SK-N-SH (cell line): ENCODE measurements at regions not wholly inside any gene's neighbourhood (a gene's known extent, or its start where the extent isn't known, plus 50 kb on each side); places are given as distances from the start of the nearest gene placed in this dataset.

Experiments
- CTCF ChIA-PET: fragments of 300-600, 350-600 bp; formaldehyde crosslinking; extraction: SDS; loops from one replicate; lab custom pipeline; 2021; lab: Yijun Ruan, JAX
- POLR2A ChIA-PET: fragments of 350-600 bp; sonication (Branson Sonifier 250); formaldehyde crosslinking; extraction: SDS; loops from one replicate; lab custom pipeline; 2020; ENCODE audit warnings: antibody characterized with exemption, inconsistent platforms; lab: Yijun Ruan, JAX
- DNase-seq: peaks from one replicate; pipeline ENCODE4 v3.0.0; 2012
- H2AFZ ChIP-seq: fragments of 200-600 bp; sonication (generic); 2 replicates; pipeline ENCODE4 v1.8.1; 2016; ENCODE audit warnings: antibody characterized with exemption, mild to moderate bottlenecking, low read depth
- H3F3A ChIP-seq: fragments of 200-600 bp; sonication (generic); replicated peaks from 2 replicates; pipeline ENCODE3; 2016; ENCODE audit warnings: antibody characterized with exemption, mild to moderate bottlenecking; ENCODE audit not compliant: insufficient read depth
- H3K27ac ChIP-seq, 2 experiments: fragments of 200-500 bp in 1 of 2; fragments of 200-600 bp in 1 of 2; sonication (Bioruptor generic) in 1 of 2; sonication (generic), shearing (Covaris generic) in 1 of 2; 2 replicates each; pipeline versions ENCODE4 v1.5.1 to v1.6.1; 2014 to 2016; ENCODE audit warnings: low read depth in 2 of 2, inconsistent platforms in 1 of 2, low read length in 1 of 2, mild to moderate bottlenecking in 1 of 2, mixed read lengths in 1 of 2
- H3K27me3 ChIP-seq: fragments of 200-600 bp; sonication (generic), shearing (Covaris generic); 2 replicates; pipeline ENCODE4 v1.6.1; 2016; ENCODE audit warnings: mixed run types; ENCODE audit not compliant: insufficient read depth
- H3K36me3 ChIP-seq, 2 experiments: fragments of 200-500 bp in 1 of 2; fragments of 200-600 bp in 1 of 2; sonication (Bioruptor generic) in 1 of 2; sonication (generic) in 1 of 2; replicated peaks in 1 of 2; 2 replicates each; pipeline versions ENCODE3 to v1.5.1; 2014 to 2016; ENCODE audit warnings: low read length in 1 of 2, mild to moderate bottlenecking in 1 of 2; ENCODE audit not compliant: insufficient read depth in 2 of 2, control insufficient read depth in 1 of 2
- H3K4me1 ChIP-seq, 2 experiments: fragments of 200-500 bp in 1 of 2; fragments of 200-600 bp in 1 of 2; sonication (Bioruptor generic) in 1 of 2; sonication (generic), shearing (Covaris generic) in 1 of 2; 2 replicates each; pipeline versions ENCODE4 v1.5.1 to v1.6.1; 2014 to 2016; ENCODE audit warnings: low read depth in 1 of 2, low read length in 1 of 2, mixed run types in 1 of 2; ENCODE audit not compliant: insufficient read depth in 2 of 2, control insufficient read depth in 1 of 2
- H3K4me2 ChIP-seq: fragments of 200-600 bp; sonication (generic), shearing (Covaris generic); 2 replicates; pipeline ENCODE4 v1.6.1; 2017; ENCODE audit warnings: mixed run types
- H3K4me3 ChIP-seq, 2 experiments: fragments of 200-500 bp in 1 of 2; fragments of 200-600 bp in 1 of 2; sonication (Bioruptor generic) in 1 of 2; sonication (generic), shearing (Covaris generic) in 1 of 2; 2 replicates each; pipeline versions ENCODE4 v1.5.1 to v1.8.1; 2014 to 2016; ENCODE audit warnings: low read depth in 2 of 2, inconsistent platforms in 1 of 2, low read length in 1 of 2, mild to moderate bottlenecking in 1 of 2, mixed read lengths in 1 of 2, moderate library complexity in 1 of 2
- H3K79me2 ChIP-seq: fragments of 200-600 bp; sonication (generic); 2 replicates; pipeline ENCODE4 v1.8.1; 2017; ENCODE audit warnings: mild to moderate bottlenecking; ENCODE audit not compliant: insufficient read depth
- H3K9ac ChIP-seq: fragments of 200-600 bp; sonication (generic); 2 replicates; pipeline ENCODE4 v1.6.1; 2017; ENCODE audit warnings: mixed run types
- H3K9me2 ChIP-seq: fragments of 200-600 bp; sonication (generic); 2 replicates; pipeline ENCODE4 v1.6.1; 2017; ENCODE audit warnings: mixed run types
- H3K9me3 ChIP-seq: fragments of 200-600 bp; sonication (generic); 2 replicates; pipeline ENCODE4 v1.6.1; 2017; ENCODE audit warnings: mixed run types, mild to moderate bottlenecking, moderate library complexity
- H4K20me1 ChIP-seq: fragments of 200-600 bp; sonication (generic); 2 replicates; pipeline ENCODE4 v1.6.1; 2017; ENCODE audit warnings: mild to moderate bottlenecking, mixed run types; ENCODE audit not compliant: insufficient read depth
- CHD2 ChIP-seq: fragments of 150-350 bp; IDR thresholded peaks from 2 replicates; pipeline ENCODE4 v1.6.1; 2018; ENCODE audit warnings: low read length; ENCODE audit not compliant: partially characterized antibody
- ELF1 ChIP-seq: IDR thresholded peaks from 2 replicates; pipeline ENCODE4 v1.4.0; 2012
- FOXM1 ChIP-seq: IDR thresholded peaks from 2 replicates; pipeline ENCODE4 v1.4.0; 2012; ENCODE audit warnings: low read depth, mild to moderate bottlenecking
- GABPA ChIP-seq: IDR thresholded peaks from 2 replicates; pipeline ENCODE4 v1.4.0; 2012; ENCODE audit warnings: low read depth, mild to moderate bottlenecking
- JUND ChIP-seq: IDR thresholded peaks from 2 replicates; pipeline ENCODE4 v1.4.0; 2012
- MXI1 ChIP-seq: IDR thresholded peaks from 2 replicates; pipeline ENCODE4 v1.6.1; 2012; ENCODE audit warnings: mild to moderate bottlenecking, low read depth, low read length, improper control_type of control experiment
- NFIC ChIP-seq: IDR thresholded peaks from 2 replicates; pipeline ENCODE4 v1.4.0; 2012; ENCODE audit warnings: borderline replicate concordance
- POLR2AphosphoS5 ChIP-seq: IDR thresholded peaks from 2 replicates; pipeline ENCODE4 v1.6.1; 2012; ENCODE audit warnings: low read depth, low read length
- RCOR1 ChIP-seq: fragments of 150-350 bp; IDR thresholded peaks from 2 replicates; pipeline ENCODE4 v1.6.1; 2017; ENCODE audit warnings: antibody characterized with exemption, low read length
- RXRA ChIP-seq: IDR thresholded peaks from 2 replicates; pipeline ENCODE4 v1.4.0; 2012; ENCODE audit warnings: low read depth, mild to moderate bottlenecking, borderline replicate concordance
- SIN3A ChIP-seq: IDR thresholded peaks from 2 replicates; pipeline ENCODE4 v1.6.1; 2012; ENCODE audit warnings: low read depth, mild to moderate bottlenecking, low read length, moderate library complexity, borderline replicate concordance
- SMC3 ChIP-seq: IDR thresholded peaks from 2 replicates; pipeline ENCODE4 v1.6.1; 2012; ENCODE audit warnings: low read depth, low read length, improper control_type of control experiment
- TCF12 ChIP-seq: IDR thresholded peaks from 2 replicates; pipeline ENCODE4 v1.4.0; 2012
- TEAD4 ChIP-seq: IDR thresholded peaks from 2 replicates; pipeline ENCODE4 v1.4.0; 2012; ENCODE audit warnings: mild to moderate bottlenecking, borderline replicate concordance; ENCODE audit not compliant: insufficient read depth
- WGBS: methylation state at CpG from one replicate; pipeline ENCODE4 v1.1.6; 2017; ENCODE audit warnings: low lambda C conversion rate; 5-methylcytosine and 5-hydroxymethylcytosine counted together
- TF ChIP-seq, protein P1 (sequence below): fragments of 200-600 bp; sonication (generic); IDR thresholded peaks from 2 replicates; pipeline ENCODE4 v1.6.1; 2017; ENCODE audit warnings: antibody characterized with exemption, mild to moderate bottlenecking, moderate library complexity
- TF ChIP-seq, protein P2 (sequence below): fragments of 150-350 bp; IDR thresholded peaks from 2 replicates; pipeline ENCODE4 v1.6.1; 2016; ENCODE audit warnings: mild to moderate bottlenecking, low read depth, low read length
- TF ChIP-seq, protein P3 (sequence below): IDR thresholded peaks from 2 replicates; pipeline ENCODE4 v1.4.0; 2012; ENCODE audit warnings: low read depth
- TF ChIP-seq, protein P4 (sequence below): IDR thresholded peaks from 2 replicates; pipeline ENCODE4 v1.4.0; 2012; ENCODE audit warnings: low read depth, borderline replicate concordance
- TF ChIP-seq, protein P5 (sequence below): IDR thresholded peaks from 2 replicates; pipeline ENCODE4 v1.6.1; 2012; ENCODE audit warnings: mild to moderate bottlenecking, low read depth, low read length, moderate library complexity

DNA sequence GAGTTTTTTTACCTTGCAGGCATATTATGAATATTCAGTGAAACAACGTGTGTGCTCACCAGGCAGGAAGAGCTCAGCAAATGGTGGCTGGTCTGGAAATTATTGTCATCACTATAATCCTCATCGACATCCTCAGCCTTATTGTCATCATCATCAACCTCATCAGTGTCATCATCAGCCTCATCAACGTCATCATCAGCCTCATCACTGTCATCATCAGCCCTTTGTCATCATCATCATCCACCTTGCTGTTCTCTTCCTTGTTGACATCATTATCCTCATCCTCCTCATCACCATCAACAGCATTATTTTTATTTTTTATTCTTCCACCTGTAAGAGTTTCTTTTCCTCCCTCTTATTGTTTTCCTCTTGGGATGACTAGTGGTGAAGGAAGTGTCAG, 142.3 kb upstream of the GPR26 start:
- Histone ChIP-seq H3K79me2 (no peaks in the 10 kb centered on the region), H3K4me1 (no peaks in the 10 kb centered on the region), H3K36me3 (no peaks in the 10 kb centered on the region), H3K27me3 (no peaks in the 10 kb centered on the region), H3K9ac (no peak overlapping the region), H2AFZ (no peak overlapping the region), H3K4me2 (no peak overlapping the region), H3K9me3 (no peaks in the 10 kb centered on the region), H3K27ac (no peak overlapping the region), H3K4me3 (no peak overlapping the region), H3F3A (no peaks in the 10 kb centered on the region), H3K9me2 (no peaks in the 10 kb centered on the region), H4K20me1 (no peaks in the 10 kb centered on the region)
- DNase-seq: no peak
- WGBS: 7% methylated on average over 3 of the region's 3 CpGs
- CTCF ChIA-PET: interaction anchor here (0.5 kb wide), 1 partner anchor 69 kb away, joined by 3 read pairs; no protein-coding TSS in a partner anchor
- TF ChIP-seq MXI1 (no peak), JUND (no peak), SIN3A (no peak), FOXM1 (no peak), CHD2 (no peak), RXRA (no peak), NFIC (no peak), POLR2AphosphoS5 (no peak), TCF12 (no peak), SMC3 (no peak), GABPA (no peak), TEAD4 (no peak), RCOR1 (no peak), ELF1 (no peak)
- TF ChIP-seq, protein P1, sequence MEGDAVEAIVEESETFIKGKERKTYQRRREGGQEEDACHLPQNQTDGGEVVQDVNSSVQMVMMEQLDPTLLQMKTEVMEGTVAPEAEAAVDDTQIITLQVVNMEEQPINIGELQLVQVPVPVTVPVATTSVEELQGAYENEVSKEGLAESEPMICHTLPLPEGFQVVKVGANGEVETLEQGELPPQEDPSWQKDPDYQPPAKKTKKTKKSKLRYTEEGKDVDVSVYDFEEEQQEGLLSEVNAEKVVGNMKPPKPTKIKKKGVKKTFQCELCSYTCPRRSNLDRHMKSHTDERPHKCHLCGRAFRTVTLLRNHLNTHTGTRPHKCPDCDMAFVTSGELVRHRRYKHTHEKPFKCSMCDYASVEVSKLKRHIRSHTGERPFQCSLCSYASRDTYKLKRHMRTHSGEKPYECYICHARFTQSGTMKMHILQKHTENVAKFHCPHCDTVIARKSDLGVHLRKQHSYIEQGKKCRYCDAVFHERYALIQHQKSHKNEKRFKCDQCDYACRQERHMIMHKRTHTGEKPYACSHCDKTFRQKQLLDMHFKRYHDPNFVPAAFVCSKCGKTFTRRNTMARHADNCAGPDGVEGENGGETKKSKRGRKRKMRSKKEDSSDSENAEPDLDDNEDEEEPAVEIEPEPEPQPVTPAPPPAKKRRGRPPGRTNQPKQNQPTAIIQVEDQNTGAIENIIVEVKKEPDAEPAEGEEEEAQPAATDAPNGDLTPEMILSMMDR: no peak
- TF ChIP-seq, protein P2, sequence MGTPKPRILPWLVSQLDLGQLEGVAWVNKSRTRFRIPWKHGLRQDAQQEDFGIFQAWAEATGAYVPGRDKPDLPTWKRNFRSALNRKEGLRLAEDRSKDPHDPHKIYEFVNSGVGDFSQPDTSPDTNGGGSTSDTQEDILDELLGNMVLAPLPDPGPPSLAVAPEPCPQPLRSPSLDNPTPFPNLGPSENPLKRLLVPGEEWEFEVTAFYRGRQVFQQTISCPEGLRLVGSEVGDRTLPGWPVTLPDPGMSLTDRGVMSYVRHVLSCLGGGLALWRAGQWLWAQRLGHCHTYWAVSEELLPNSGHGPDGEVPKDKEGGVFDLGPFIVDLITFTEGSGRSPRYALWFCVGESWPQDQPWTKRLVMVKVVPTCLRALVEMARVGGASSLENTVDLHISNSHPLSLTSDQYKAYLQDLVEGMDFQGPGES: no peak
- TF ChIP-seq, protein P3, sequence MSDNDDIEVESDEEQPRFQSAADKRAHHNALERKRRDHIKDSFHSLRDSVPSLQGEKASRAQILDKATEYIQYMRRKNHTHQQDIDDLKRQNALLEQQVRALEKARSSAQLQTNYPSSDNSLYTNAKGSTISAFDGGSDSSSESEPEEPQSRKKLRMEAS: no peak
- TF ChIP-seq, protein P4, sequence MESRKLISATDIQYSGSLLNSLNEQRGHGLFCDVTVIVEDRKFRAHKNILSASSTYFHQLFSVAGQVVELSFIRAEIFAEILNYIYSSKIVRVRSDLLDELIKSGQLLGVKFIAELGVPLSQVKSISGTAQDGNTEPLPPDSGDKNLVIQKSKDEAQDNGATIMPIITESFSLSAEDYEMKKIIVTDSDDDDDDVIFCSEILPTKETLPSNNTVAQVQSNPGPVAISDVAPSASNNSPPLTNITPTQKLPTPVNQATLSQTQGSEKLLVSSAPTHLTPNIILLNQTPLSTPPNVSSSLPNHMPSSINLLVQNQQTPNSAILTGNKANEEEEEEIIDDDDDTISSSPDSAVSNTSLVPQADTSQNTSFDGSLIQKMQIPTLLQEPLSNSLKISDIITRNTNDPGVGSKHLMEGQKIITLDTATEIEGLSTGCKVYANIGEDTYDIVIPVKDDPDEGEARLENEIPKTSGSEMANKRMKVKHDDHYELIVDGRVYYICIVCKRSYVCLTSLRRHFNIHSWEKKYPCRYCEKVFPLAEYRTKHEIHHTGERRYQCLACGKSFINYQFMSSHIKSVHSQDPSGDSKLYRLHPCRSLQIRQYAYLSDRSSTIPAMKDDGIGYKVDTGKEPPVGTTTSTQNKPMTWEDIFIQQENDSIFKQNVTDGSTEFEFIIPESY: no peak
- TF ChIP-seq, protein P5, sequence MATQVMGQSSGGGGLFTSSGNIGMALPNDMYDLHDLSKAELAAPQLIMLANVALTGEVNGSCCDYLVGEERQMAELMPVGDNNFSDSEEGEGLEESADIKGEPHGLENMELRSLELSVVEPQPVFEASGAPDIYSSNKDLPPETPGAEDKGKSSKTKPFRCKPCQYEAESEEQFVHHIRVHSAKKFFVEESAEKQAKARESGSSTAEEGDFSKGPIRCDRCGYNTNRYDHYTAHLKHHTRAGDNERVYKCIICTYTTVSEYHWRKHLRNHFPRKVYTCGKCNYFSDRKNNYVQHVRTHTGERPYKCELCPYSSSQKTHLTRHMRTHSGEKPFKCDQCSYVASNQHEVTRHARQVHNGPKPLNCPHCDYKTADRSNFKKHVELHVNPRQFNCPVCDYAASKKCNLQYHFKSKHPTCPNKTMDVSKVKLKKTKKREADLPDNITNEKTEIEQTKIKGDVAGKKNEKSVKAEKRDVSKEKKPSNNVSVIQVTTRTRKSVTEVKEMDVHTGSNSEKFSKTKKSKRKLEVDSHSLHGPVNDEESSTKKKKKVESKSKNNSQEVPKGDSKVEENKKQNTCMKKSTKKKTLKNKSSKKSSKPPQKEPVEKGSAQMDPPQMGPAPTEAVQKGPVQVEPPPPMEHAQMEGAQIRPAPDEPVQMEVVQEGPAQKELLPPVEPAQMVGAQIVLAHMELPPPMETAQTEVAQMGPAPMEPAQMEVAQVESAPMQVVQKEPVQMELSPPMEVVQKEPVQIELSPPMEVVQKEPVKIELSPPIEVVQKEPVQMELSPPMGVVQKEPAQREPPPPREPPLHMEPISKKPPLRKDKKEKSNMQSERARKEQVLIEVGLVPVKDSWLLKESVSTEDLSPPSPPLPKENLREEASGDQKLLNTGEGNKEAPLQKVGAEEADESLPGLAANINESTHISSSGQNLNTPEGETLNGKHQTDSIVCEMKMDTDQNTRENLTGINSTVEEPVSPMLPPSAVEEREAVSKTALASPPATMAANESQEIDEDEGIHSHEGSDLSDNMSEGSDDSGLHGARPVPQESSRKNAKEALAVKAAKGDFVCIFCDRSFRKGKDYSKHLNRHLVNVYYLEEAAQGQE: no peak
- POLR2A ChIA-PET: interaction anchor here (0.7 kb wide), 1 partner anchor 13 kb away, joined by 3 read pairs; no protein-coding TSS in a partner anchor
